ENCODE measurements at regions not wholly inside any gene's neighbourhood (a gene's known extent, or its start where the extent isn't known, plus 50 kb on each side); places are given as distances from the start of the nearest gene placed in this dataset.

DNA sequence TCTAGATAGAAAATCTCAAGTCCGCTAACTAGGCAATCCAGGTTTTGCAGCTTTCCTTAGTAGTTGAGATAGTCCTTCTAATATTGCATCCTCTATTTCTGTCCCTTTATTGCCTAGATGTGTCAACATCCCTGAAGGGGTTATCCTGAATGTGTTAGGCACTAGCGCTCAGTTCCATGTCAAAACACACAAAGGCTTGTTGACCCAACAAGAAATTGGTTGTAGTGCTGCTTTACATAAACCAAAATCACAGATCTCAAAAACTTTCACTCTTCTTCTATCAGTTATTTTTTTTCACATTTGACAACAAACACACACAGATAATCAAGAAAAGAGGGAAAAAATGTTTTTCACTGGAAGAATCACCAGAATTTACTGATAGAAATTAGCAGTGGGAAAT lies 51.4 kb upstream of the SOX2 start:
- no peak for DNase-seq

DNA sequence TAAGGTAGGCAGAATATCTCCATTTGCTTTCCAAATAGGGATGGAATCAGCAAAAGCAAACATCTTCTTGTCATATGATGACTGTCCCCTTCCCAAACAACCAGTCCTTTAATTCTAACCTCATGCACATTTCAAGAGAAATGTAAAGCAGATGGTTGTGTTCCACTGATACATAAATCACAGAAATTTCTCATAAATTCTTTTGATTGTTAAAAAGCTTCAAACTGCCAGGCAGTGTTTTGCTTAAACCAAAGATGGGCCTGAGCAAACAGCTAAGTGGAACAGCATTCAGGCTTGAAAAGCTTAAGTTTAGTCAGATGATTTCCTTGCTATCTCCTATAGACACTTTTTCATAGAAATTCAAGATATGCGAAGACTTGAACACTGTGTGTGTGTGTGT lies 74.3 kb upstream of the SOX2 start:
- DNase-seq, result no peak

DNA sequence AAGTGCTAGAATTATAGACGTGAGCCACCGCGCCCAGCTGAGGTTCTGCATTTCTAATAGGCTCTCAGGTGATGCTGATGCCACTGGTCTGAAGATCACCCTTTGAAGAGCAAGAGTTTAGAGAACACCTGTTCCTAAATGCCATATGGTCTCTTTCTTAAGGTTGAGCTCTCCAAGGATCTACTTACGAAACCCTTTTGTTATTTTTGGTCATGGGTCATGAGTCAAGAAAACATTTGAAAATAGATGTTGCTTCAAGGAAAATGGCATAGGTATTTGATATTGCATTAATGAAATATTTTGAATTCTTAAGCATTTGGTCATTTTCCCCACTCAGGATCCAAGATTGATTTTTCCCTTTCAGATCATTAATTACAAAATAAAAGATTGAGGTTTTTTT lies 74.7 kb upstream of the SOX2 start:
- DNase-seq, result no peak

DNA sequence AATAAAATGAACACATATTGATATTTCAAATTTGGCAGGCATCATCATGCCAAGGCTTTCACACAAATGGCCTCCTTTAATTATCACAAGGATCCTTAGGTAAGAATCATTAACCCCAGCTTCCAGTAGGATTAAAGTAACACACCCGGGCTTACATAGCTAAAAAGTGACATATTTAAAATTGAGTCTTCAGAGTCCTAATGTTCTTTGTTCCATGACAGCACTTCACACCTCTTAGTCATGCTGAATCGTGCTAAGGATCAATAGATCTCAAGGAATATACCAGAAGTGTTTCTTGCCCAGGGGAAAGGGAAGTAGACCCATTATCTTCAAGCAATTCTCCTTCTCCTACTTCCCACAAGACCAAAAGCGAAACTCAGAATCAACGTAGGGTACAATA lies 76.6 kb upstream of the SOX2 start:
- no peak for DNase-seq

DNA sequence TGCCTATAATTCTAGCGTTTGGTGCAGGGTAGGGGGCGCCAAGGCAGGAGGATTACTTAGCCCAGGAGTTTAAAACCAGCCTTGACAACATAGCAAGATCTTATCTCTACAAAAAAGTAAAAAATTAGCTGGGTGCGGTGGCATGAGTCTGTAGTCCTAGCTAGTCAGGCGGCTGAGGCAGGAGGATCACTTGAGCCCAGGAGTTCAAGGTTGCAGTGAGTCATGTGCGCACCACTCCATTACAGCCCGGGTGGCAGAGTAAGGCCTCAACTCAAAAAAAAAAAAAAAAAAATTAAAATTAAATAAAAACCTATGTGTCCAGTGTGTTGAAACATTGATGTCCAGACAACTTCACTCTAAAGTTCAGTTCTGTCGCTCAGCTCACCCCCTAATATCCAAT lies 78.2 kb upstream of the SOX2 start:
- DNase-seq, result no peak

DNA sequence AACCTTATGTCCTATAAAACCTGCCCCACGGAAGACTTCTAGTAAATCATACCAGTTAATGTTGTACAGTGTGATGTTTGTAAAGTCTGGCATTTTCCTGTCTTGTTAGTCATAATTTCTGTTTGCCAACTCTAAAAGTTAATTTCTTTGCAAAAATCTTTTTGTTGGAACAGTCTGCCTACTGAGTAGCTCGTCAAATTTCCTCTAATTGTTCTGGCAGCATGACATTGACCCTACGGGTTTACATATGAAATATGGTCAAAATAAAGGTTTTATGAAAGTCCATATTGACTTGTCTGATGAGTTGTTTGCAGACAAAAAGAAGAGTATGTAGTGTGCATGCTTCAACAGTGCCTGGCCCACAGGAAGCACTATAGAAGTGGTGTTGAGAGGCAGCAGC lies 79.8 kb upstream of the SOX2 start:
- no peak for DNase-seq

DNA sequence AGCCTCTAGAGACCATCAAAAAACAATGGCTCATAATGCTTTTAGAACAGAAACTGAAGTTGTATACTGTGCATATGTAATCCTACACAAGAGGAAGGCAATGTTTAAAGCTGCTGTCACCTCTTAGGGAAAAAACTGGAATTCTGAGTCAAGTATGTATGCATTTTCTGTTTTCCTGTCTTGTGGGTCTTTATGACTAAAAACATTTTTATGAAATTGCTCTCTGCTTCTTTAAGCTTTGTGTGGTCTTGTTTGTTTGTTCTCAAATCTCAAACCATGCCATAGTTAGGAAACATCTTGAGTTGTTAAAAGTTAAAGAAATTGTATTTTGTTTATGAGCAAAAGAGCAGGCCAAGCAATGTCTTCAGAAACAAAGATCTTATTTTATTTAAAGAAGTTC lies 80.9 kb upstream of the SOX2 start:
- DNase-seq, result no peak

DNA sequence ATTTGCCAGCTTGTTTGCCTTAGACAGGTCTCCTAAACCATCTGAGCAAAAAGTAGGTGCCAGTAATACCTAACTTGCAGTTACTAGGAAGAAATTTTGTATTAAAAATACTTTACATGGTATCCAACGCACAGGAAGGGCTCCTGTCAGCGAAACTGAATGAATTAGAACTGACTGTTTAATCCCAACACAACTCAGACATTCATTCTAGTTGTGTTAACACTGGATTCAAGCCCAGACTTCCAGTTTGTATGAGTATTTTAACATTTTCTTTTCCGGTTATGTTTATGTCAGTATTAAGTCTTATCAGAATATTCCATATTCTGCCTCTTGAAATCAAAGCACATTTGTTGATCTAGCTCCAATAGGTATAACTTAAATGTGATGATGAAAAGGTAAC lies 82.0 kb upstream of the SOX2 start:
- no peak for DNase-seq

DNA sequence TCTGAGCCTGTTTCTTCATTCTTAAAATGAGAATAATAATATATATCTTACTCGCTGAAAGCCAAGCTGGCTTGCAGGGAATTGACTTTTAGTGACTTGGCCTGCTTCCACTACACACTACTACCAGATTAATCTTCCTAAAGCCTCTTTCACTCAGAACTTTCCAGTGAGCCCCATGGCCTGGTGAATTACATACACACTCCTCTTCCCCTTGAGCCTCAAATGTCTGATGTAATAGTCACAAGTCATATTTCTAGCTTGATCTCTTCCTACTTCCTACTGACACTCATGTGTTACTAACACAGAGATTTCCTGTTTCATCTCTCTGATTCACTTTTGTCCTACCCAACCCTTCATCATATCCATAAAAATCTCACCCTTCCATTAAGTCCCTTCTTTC lies 82.7 kb upstream of the SOX2 start:
- DNase-seq, result no peak

DNA sequence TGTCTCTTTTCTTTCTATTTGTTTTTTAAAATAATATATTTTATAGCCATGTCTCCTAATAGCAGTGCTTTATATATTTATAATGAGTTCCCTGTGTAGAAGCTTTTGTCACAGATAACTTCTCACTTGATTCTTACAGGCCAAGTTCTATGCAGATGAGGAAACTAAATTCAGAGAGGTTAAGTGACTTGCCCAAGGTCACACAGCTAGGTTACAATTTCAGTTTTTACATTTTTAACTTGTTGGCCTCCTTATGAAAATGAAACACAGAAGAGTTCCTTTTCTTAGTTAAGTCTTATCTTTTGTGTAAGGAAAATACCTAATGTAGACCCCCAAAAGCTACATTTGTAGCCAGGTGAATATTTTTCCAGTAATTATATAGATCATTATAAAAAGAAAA lies 83.3 kb upstream of the SOX2 start:
- DNase-seq, result no peak

DNA sequence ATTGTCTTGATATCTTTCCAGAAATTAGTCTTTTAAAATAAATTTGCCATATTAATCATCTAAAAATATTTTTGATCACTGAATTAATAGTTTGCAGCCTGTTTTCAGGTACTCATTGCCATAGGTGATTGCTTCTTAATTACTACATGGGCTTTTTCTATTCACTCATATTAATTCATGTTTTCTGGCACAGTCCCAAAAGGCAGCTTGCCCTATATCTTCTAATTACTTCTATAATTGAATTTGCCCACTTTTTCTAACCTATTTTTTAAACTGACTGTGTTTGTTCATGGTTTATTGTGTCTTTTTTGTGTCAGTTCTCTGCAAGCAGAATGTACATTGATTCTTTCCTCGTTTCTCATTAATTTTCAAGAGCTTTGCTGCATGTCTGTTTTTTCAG lies 85.7 kb upstream of the SOX2 start:
- no peak for DNase-seq

DNA sequence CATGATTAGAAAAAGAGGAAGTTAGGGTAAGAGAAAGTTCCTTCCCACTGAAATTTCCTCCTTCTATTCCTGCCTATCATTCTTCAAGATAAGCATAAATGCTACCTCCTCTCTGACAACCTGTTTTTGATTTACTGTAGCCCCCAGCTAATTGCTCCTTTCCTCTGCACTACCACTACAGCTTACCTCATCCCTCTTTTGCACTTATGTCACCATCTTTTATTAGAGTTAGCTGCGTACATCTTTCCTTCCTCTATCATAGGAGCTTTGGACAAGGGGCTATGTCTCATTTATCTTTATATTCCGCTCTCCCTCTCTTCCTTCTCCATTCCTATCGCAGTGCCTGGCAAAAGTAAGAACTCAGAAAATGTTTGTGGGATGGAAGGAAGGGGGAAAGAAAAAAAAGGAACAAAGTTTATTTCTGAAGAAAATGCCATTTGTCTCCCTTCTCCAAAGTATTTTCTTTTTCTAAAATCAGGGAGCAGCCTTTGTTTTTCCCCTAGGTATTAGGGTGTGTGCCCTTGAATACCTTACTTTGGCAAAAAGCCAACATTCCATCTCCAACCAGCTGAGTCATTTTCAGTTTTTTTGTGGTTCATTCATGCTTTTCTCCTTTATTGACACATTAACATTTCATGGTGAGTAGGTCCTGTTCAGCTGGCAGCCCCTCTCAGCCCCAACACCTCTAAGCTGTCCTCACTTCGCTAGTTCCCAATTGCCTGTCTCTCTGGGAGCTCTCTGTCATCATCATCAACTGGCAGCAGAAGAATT lies 87.6 kb upstream of the SOX2 start:
- DNase-seq, result no peak

DNA sequence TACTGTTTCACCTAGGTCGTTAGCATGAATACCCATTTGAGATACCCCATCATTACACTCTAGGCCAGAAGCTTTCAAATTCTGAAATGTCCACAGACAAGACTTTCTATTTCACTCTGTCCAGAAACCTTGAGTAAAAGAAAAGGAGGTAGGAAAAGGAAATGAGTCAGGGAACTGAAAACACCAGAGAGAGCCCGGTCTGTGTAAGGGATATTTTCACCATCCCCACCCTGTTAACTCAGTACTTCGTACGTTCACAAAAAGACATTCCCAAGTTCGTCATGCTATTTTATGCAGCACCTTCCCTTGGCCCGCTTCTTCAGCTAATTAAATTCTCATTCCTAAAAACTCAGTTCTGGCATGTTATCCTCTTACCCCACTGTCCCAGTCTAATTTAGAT lies 89.4 kb upstream of the SOX2 start:
- DNase-seq, result no peak

DNA sequence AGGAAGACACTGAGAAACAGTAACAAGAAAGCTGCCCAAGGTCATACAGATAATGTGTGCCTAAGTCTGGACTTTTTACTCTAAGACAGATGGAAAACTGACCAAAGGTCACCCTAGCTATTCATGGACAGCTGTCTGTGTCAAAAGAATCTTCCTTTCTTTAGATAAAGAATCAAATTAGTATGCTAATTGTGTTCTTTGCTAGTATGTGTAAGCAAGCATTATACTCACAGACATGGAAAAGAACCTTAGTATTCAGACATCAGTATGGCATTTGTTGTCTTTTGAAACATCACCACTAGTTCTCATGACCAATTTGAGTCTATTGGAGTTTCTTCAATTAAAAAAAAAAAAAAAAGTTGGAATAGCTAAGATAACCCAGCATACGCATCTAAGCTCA lies 91.8 kb upstream of the SOX2 start:
- no peak for DNase-seq

DNA sequence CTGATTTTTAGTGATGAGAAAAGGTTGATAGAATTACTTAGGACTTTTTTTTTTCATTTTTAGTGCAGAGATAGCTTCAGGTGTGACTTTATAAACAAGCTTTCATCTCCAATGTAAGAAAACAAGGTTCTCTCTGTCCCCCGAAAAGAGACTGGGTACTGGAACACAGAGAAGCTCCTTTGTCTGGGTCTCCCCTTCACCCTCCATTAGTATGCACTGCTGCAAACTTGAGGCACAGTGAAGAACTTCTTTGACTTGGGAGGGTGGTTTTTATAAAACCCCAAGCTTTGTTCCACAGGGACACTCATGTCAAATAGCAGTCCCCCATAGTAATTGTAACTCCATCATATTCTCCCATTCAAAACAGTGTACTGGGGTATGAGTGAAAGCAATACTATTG lies 93.5 kb upstream of the SOX2 start:
- no peak for DNase-seq

DNA sequence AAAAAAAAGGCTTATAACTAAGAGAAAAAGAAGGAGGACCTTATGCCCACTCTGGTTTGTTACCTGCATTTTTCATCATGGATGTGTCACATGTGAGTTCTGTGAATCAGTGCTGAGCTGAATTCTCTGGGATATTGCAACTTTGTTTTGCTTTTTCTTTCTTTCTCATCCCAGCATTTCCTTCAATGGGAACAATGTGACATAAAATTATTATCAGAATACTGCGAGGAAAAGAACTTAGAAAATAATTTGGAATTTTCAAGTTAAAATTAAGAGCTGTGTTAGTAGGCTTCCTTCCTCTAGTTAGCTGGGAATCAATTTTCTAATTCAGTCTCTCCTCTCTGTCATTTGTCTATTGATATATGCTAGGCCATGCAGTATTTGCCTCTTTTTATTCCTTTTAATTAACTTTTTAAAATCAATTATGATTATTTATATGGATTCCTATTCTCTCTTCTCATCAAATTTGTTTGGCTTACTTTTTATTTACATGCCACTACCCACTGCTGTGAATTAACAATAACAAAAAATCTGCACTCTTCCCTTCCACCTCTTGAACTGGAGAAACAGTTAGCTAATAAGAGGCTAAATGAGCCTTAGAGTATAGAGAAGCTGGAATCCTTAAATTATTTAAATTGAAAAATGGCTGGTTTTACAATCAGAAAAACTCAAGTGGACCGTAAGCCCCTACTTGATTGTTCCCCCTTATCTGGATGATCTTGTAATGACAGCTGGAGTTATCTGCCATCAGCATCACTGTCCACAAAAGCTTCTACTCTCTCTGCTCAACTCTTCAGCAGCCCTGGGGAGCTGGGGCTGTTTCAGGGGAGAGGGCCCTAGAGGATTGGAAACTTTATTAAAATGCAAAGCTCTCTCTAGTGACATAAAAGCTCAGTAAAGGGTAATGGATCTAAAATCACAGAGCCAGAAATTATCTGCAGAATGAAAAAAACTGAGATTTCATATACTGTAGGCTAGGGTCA lies 95.3 kb upstream of the SOX2 start:
- DNase-seq, result no peak

DNA sequence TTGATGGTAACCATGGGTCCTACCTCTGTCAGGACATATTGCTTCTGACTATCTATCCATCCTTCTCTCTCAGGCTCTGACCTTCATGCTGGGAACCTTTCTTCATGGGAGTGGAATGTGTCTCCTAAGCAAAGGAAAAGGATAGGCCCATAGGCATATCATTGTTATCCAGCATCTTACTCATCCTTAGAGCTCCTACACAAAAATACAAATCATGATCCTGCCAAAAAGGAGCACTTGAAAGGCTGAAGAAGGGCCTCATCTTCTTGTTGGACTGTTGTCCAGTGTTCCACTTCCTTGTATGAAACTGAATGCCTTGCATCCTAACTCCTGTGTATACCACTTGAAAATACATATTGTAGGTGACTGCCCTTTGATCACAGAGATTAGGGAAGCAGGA lies 96.1 kb upstream of the SOX2 start:
- DNase-seq, result no peak

DNA sequence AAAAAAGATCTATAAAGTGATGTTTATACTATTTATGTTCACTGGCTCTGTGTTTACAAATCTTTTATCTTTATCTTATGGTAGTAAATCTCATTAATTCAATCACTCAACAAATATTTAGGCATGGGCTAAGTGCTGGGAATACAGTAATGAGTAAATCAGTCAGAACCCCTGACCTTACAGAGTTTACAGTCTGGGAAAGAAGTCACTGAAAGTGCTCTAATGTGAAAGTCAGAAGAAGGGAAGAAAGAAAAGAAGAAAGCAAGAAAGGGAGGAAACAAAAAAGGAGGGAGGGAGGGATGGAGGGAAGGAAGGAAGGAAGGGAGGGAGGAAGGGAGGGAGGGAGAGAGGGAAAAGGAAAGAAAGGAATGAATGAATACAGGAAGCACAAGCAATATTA lies 96.8 kb upstream of the SOX2 start:
- no peak for DNase-seq

DNA sequence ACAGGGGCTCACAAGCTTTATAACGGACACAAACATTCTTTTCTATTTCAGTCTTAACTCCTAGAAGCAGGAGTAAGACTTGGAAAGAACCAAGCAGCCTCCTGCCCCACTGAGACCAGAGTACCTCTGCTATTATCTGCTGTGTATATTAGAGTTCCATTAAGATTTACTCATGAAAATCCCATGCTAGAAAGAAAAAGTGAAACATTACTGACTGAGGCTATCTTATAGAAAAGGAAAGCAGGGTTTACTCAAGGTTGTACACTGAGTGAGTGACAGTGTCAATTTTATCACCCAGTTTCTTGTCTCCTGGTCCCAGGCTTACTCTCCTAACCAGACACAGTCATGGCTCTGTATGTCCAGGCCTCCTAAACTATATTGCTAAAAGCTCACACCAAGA lies 97.9 kb upstream of the SOX2 start:
- no peak for DNase-seq

DNA sequence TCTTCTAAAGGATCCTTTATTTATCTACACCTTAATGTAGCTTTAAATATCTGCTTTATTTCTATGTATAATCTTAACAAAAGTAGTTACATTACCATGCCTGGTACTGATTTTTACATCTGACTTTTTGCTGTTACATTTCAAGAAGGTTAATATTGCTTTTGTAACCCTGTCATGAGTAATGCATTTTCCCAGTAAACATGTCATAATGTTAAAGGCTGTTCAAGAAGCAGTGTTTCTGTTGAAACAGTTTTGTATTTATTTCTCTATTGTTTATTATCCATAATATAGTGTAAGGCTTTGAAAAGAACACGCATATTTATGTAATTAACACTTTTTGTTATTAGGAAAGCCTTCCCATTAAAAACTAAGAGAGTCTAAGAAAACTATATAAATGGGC lies 98.5 kb upstream of the SOX2 start:
- DNase-seq, result no peak

DNA sequence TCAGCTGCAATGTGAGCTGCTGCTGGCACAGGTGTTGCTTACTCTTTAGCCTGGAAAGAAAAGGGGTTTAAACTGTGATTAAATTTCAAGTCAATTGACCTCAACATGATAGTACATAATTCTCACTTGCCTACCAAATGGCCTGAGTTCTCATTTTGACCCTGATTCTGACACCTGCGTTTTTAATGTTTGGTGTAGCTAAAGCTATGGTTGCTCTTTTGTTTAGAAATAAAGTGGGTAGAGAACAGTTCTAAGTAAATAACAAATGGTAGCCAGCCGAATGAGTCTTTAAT lies 100.8 kb upstream of the SOX2 start:
- no peak for DNase-seq

DNA sequence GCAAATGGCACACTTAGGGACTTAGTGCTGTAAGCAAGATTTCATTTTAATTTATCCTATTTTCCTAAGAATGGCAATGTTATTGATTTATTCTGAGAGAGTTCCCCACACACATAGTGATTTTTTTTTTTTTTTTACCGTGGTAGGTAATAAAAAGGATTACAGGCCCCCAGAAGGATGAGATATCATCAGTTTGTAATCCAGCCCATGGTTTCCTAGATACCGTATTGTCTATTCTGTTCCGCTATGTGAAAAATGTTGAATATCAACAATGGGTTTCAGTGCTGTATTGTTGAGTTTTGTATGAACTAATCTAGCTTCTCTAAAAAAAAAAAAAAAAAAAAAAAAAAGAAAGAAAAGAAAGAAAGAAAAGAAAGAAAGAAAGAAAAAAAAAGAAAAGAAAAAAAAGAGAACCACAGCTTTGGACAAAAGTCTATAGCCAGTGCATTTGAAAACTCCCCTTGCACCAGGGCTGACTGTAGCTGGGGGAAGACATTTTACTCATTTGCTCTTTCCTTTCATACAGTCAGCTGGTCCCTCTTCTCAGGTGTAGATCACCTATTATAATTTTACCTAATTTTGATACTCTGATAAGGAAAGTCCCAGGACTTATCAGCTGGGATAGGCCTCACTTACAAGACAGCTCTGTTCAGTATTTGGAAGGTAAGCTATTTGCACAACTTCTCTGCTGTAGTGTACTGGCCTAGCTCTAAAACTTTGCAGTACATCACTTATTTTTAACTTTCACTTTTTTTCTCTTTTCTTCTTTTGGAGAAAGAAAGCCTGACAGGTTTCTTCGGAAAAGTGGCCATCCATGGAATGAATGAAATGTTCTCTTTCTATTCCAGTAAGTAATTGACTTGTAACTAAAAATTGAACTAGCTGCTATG lies 101.4 kb upstream of the SOX2 start:
- no peak for DNase-seq

DNA sequence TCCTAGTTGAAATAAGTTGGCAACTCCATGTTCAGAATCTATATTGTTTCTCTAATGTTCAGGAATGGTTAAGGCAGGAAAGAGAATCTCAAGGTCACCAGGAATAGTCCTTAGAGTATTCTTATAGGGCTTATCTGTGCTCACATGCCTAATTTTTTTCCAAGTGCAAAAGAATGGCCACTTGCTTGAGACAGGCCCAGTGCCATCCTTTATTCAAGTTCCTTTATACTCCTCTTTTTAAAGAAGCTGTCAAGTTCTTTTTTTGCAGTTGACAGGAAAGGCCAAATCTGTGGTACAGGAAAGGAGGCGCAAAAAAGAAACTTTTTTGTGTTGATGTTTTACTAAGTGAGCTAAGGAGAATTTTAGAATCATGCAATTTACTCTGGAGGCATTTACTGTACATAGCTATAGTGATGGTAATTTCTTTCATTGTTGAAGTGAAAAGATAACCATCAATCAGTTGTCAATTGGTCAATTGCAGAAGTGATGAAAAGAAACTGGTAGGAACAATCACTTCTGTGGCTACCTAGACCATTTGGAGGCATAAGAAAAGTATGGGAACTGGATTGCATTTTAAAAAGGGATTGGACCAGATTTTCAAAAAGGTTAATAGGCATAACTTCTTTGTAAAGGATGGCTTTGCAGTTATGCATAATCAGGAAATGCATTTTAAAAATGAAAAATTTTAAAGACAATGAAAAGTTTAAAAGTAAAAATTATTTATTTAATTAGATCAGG lies 102.5 kb upstream of the SOX2 start:
- no peak for DNase-seq

Data from NCI-H187 treated with DMSO at 0.1 percent for 48 hours (cell line).